K562 (cell line): ENCODE measurements at regions not wholly inside any gene's neighbourhood (a gene's known extent, or its start where the extent isn't known, plus 50 kb on each side); places are given as distances from the start of the nearest gene placed in this dataset.

Experiments used
- ATAC-seq: fragments of 200-7000 bp; cut with Tn5 transposase; 3 replicates; pipeline ENCODE4 v1.9.1; 2020; ENCODE audit warnings: moderate library complexity
- BruUV-seq: library from RNA; stranded (reverse); fragments of 400-500 nt; replicated peaks from 2 replicates; lab custom pipeline; 2021; lab: Mats Ljungman, UMichigan
- CTCF ChIA-PET: fragments of 300-600 bp; formaldehyde crosslinking; extraction: SDS; loops from one replicate; lab custom pipeline; 2021; ENCODE audit warnings: low intra/inter-chr PET ratio; lab: Yijun Ruan, JAX
- POLR2A ChIA-PET: fragments of 300-600, 350-650 bp; sonication (Branson Sonifier 250); formaldehyde crosslinking; extraction: SDS; loops from one replicate; lab custom pipeline; 2021; ENCODE audit warnings: antibody characterized with exemption, inconsistent platforms; lab: Yijun Ruan, JAX
- DNase-seq, 4 experiments: peaks; one replicate each; pipeline versions ENCODE4 v3.0.0 to v3.0.0-alpha.2; 2011 to 2018; ENCODE audit warnings: low spot score in 3 of 4, mixed read lengths in 3 of 4; ENCODE audit errors: extremely low read depth in 1 of 4
- FAIRE-seq: peaks from 2 replicates; lab custom pipeline; 2011; peaks lifted over from hg19 to GRCh38; lab: Jason Lieb, UNC
- H2AFZ ChIP-seq: 2 replicates; pipeline ENCODE4 v1.6.0; 2011; ENCODE audit warnings: low read depth, low read length, control low read depth, inconsistent platforms
- H3K27ac ChIP-seq: fragments of 200-600 bp; 3 replicates; pipeline ENCODE4 v1.8.0; 2011; ENCODE audit warnings: low read depth, mild to moderate bottlenecking, control low read depth, inconsistent platforms, low read length, moderate library complexity, mixed read lengths; ENCODE audit errors: extremely low read depth
- H3K27me3 ChIP-seq, 2 experiments: fragments of 300-600 bp in 1 of 2; 2 replicates in 1 of 2; 3 replicates in 1 of 2; pipeline versions ENCODE4 v1.6.0 to v1.8.0; 2011; ENCODE audit warnings: inconsistent platforms in 2 of 2, low read length in 2 of 2, mild to moderate bottlenecking in 1 of 2, mixed read lengths in 1 of 2, moderate library complexity in 1 of 2; ENCODE audit not compliant: control insufficient read depth in 2 of 2, insufficient read depth in 2 of 2
- H3K36me3 ChIP-seq: fragments of 300-600 bp; 3 replicates; pipeline ENCODE4 v1.8.0; 2011; ENCODE audit warnings: mild to moderate bottlenecking, low read length, inconsistent platforms; ENCODE audit not compliant: control insufficient read depth, insufficient read depth
- H3K4me1 ChIP-seq, 2 experiments: fragments of 200-600 bp in 1 of 2; replicated peaks in 1 of 2; 2 replicates in 1 of 2; 3 replicates in 1 of 2; pipeline versions ENCODE4 v1.5.1 to v1.8.0; 2011; ENCODE audit warnings: inconsistent platforms in 2 of 2, low read length in 2 of 2, mild to moderate bottlenecking in 1 of 2, mixed read lengths in 1 of 2, moderate library complexity in 1 of 2; ENCODE audit not compliant: control insufficient read depth in 2 of 2, insufficient read depth in 2 of 2
- H3K4me2 ChIP-seq: 2 replicates; pipeline ENCODE4 v1.6.1; 2011; ENCODE audit warnings: low read length, control low read depth, inconsistent platforms, mixed read lengths; ENCODE audit not compliant: insufficient read depth
- H3K4me3 ChIP-seq: fragments of 200-600 bp; sonication (generic), shearing (Covaris generic); 2 replicates; pipeline ENCODE4 v1.5.1; 2016; ENCODE audit warnings: control low read depth, inconsistent platforms
- H3K79me2 ChIP-seq: fragments of 200-600 bp; 3 replicates; pipeline ENCODE4 v1.8.0; 2011; ENCODE audit warnings: low read length, inconsistent platforms; ENCODE audit not compliant: control insufficient read depth, insufficient read depth
- H3K9ac ChIP-seq, 2 experiments: 2 replicates each; pipeline versions ENCODE4 v1.6.0 to v1.6.1; 2011; ENCODE audit warnings: low read depth in 2 of 2, low read length in 2 of 2, control low read depth in 1 of 2, inconsistent platforms in 1 of 2, mild to moderate bottlenecking in 1 of 2, mixed read lengths in 1 of 2; ENCODE audit not compliant: insufficient read depth in 1 of 2
- H3K9me1 ChIP-seq: one replicate; pipeline ENCODE4 v1.6.0; 2011; ENCODE audit warnings: inconsistent platforms, mild to moderate bottlenecking, low read length, moderate library complexity; ENCODE audit not compliant: control insufficient read depth, insufficient read depth
- H3K9me3 ChIP-seq: replicated peaks from 2 replicates; pipeline ENCODE4 v1.5.1; 2011; ENCODE audit warnings: low read depth, low read length, inconsistent platforms; ENCODE audit not compliant: control insufficient read depth, insufficient read depth
- H4K20me1 ChIP-seq: replicated peaks from 2 replicates; pipeline ENCODE4 v1.6.1; 2011; ENCODE audit warnings: low read length, inconsistent platforms, mixed read lengths; ENCODE audit not compliant: control insufficient read depth, insufficient read depth
- CBX2 ChIP-seq: fragments of 200-600 bp; sonication (generic); IDR thresholded peaks from one replicate; pipeline ENCODE4 v1.6.1; 2012; ENCODE audit warnings: mild to moderate bottlenecking, low read length, inconsistent platforms; ENCODE audit not compliant: insufficient read depth, poor library complexity, severe bottlenecking
- HMBOX1 ChIP-seq: sonication (generic); IDR thresholded peaks from 2 replicates; pipeline ENCODE4 v1.6.1; 2016
- KDM1A ChIP-seq, 2 experiments: fragments of 450-650 bp; IDR thresholded peaks; 2 replicates each; pipeline ENCODE4 v1.6.1; 2016; ENCODE audit warnings: mild to moderate bottlenecking in 2 of 2
- KDM4B ChIP-seq, 2 experiments: fragments of 450-650 bp in 1 of 2; sonication (generic) in 1 of 2; IDR thresholded peaks; 2 replicates each; pipeline ENCODE4 v1.6.1; 2016 to 2017; ENCODE audit warnings: borderline replicate concordance in 2 of 2, antibody characterized with exemption in 1 of 2, low read depth in 1 of 2, mild to moderate bottlenecking in 1 of 2
- NR3C1 ChIP-seq: sonication (generic); formaldehyde crosslinking; IDR thresholded peaks from 2 replicates; pipeline ENCODE4 v1.8.1; 2022; ENCODE audit warnings: missing genetic modification reagents
- POLR2A ChIP-seq: fragments of 450-650 bp; conservative IDR thresholded peaks from 2 replicates; pipeline ENCODE4 v1.6.1; 2016
- SAFB2 ChIP-seq: fragments of 200-400 bp; formaldehyde crosslinking; IDR thresholded peaks from 2 replicates; pipeline ENCODE4 v1.6.1; 2018; ENCODE audit warnings: borderline replicate concordance, low read length, low read depth, moderate library complexity; ENCODE audit not compliant: severe bottlenecking
- SOX6 ChIP-seq: fragments of 450-650 bp; IDR thresholded peaks from 2 replicates; pipeline ENCODE4 v1.6.1; 2014; ENCODE audit warnings: mild to moderate bottlenecking
- XRCC3 ChIP-seq: fragments of 450-650 bp; IDR thresholded peaks from 2 replicates; pipeline ENCODE4 v1.6.1; 2017; ENCODE audit warnings: mild to moderate bottlenecking, moderate library complexity
- ZNF407 ChIP-seq: fragments of 450-650 bp; IDR thresholded peaks from 2 replicates; pipeline ENCODE4 v1.6.1; 2016; ENCODE audit warnings: low read depth
- ZNF695 ChIP-seq: fragments of 450-650 bp; formaldehyde crosslinking; IDR thresholded peaks from 2 replicates; pipeline ENCODE4 v1.4.0; 2020; ENCODE audit warnings: mild to moderate bottlenecking, moderate library complexity
- WGBS: fragments of 100-300 bp; shearing (Covaris generic); methylation state at CpG from one replicate; pipeline ENCODE4 v1.1.6; 2016; ENCODE audit warnings: low coverage, mixed read lengths; ENCODE audit not compliant: insufficient coverage; ENCODE audit errors: missing lambda C conversion rate; 5-methylcytosine and 5-hydroxymethylcytosine counted together
- in situ Hi-C: fragments of 300-500 bp; cut with MboI; formaldehyde crosslinking; loops from 4 replicates; pipeline ENCODE4 v1.15.0; 2018; ENCODE audit warnings: inconsistent platforms, mixed read lengths
- intact Hi-C: fragments of 100-400 bp; cut with micrococcal nuclease; formaldehyde crosslinking; loops from 2 replicates; pipeline ENCODE4 v1.14.2; 2022

GRCh38 chr1:99500541-99500940, 145.4 kb upstream of the PALMD start (continued):
- no peak for TF ChIP-seq ZNF407
- TF ChIP-seq SAFB2, result no peak

- no TSS peak for BruUV-seq
- in situ Hi-C loops, result no loop called here
- no peak for ATAC-seq
- TF ChIP-seq POLR2A, result no peak
- no peak for TF ChIP-seq CBX2
- TF ChIP-seq KDM1A (IDR thresholded peaks at IDR 0.05), result peak; percentile 57 to 61; a peak in 3 of 4 replicates
- no peak for TF ChIP-seq ZNF695
- TF ChIP-seq HMBOX1, result no peak
- TF ChIP-seq XRCC3, result no peak
- no peak for TF ChIP-seq NR3C1 (CRISPR knock-in tag)
- TF ChIP-seq KDM4B (IDR thresholded peaks at IDR 0.05; ENCODE audit: borderline replicate concordance in 2 of 2, low read depth in 1 of 2), result no peak
- no peak for TF ChIP-seq SOX6
Observed at GRCh38 chr1:99501871-99502270, 144.0 kb upstream of the PALMD start.

More at GRCh38 chr1:99501871-99502270, 144.0 kb upstream of the PALMD start:
- no peaks in the 10 kb centered on the region for H4K20me1 ChIP-seq
- ChIA-PET POLR2A (no interaction called here), CTCF (interaction anchor here (0.7 kb wide), 1 partner anchor 1339 kb away, joined by 3 read pairs; no protein-coding TSS in a partner anchor)
- no peaks in the 10 kb centered on the region for H3K36me3 ChIP-seq
- H2AFZ ChIP-seq, result no peak overlapping the region
- no peak overlapping the region for H3K9ac ChIP-seq
- intact Hi-C loops, result no loop called here
- no peak overlapping the region for H3K27ac ChIP-seq
- H3K79me2 ChIP-seq, result no peaks in the 10 kb centered on the region
- H3K9me3 ChIP-seq, result no peaks in the 10 kb centered on the region
- no peaks in the 10 kb centered on the region for H3K9me1 ChIP-seq
- no peak overlapping the region for H3K4me3 ChIP-seq
- WGBS, result 0% methylated on average over 1 of the region's 1 CpG
- H3K4me2 ChIP-seq, result no peak overlapping the region
- peaks cover 0 to 9% of the 10 kb centered on the region in 2 experiments; a peak in 3 of 5 replicates for H3K4me1 ChIP-seq
- DNase-seq (peak in 1 of 4 experiments; percentile 10), FAIRE-seq (no peak)
- H3K27me3 ChIP-seq, result no peaks in the 10 kb centered on the region
